Thyroid gland (tissue), 4 donors: ENCODE measurements at regions not wholly inside any gene's neighbourhood (a gene's known extent, or its start where the extent isn't known, plus 50 kb on each side); places are given as distances from the start of the nearest gene placed in this dataset.

Source experiments
- DNase-seq, 2 donors: peaks; one replicate each; pipeline ENCODE4 v3.0.0-alpha.2; 2019
- H3K27ac ChIP-seq, 3 donors: fragments of 200-600 bp; sonication (generic); 1 replicate in 2 of 3; 2 replicates in 1 of 3; pipeline ENCODE4 v1.5.1; 2016 to 2019; ENCODE audit warnings: mild to moderate bottlenecking in 1 of 3, moderate library complexity in 1 of 3
- H3K27me3 ChIP-seq: fragments of 200-600 bp; sonication (generic); one replicate; pipeline ENCODE4 v1.5.1; 2019
- H3K36me3 ChIP-seq, 2 donors: fragments of 200-600 bp; sonication (generic); one replicate each; pipeline ENCODE4 v1.5.1; 2016 to 2019
- H3K4me1 ChIP-seq, 2 donors: fragments of 200-600 bp; sonication (generic); one replicate each; pipeline ENCODE4 v1.5.1; 2017 to 2019
- H3K4me3 ChIP-seq, 3 donors: fragments of 200-600 bp; sonication (generic); replicated peaks in 1 of 3; 1 replicate in 2 of 3; 2 replicates in 1 of 3; pipeline ENCODE4 v1.5.1; 2016; ENCODE audit warnings: mild to moderate bottlenecking in 1 of 3
- H3K9me3 ChIP-seq: fragments of 200-600 bp; sonication (generic); one replicate; pipeline ENCODE4 v1.5.1; 2017
- CTCF ChIP-seq, 6 experiments: fragments of 200-600 bp in 3 of 6; fragments of 450-650 bp in 3 of 6; sonication (generic) in 3 of 6; IDR thresholded peaks; one replicate each; pipeline ENCODE4 v1.5.1; 2016 to 2019; ENCODE audit warnings: antibody characterized with exemption in 6 of 6, mild to moderate bottlenecking in 2 of 6, inconsistent platforms in 1 of 6, moderate library complexity in 1 of 6
- POLR2A ChIP-seq, 2 donors: fragments of 450-650 bp; IDR thresholded peaks; one replicate each; pipeline ENCODE4 v1.6.1; 2017; ENCODE audit warnings: antibody characterized with exemption in 2 of 2, mild to moderate bottlenecking in 2 of 2, moderate library complexity in 1 of 2
- WGBS, 2 donors: methylation state at CpG; one replicate each; pipeline ENCODE4 v1.1.5; 2017; 5-methylcytosine and 5-hydroxymethylcytosine counted together
- intact Hi-C: fragments of 100-400 bp; cut with DNase I; formaldehyde crosslinking; loops from one replicate; pipeline ENCODE4 v1.15.1; 2023

- TF ChIP-seq POLR2A (IDR thresholded peaks at IDR 0.05) (no peak), CTCF (IDR thresholded peaks at IDR 0.05) (no peak)
- intact Hi-C loops: no loop called here
- Histone ChIP-seq H3K4me1 (no peaks in the 10 kb centered on the region), H3K9me3 (no peaks in the 10 kb centered on the region), H3K36me3 (no peaks in the 10 kb centered on the region), H3K4me3 (no peak overlapping the region), H3K27me3 (no peaks in the 10 kb centered on the region), H3K27ac (no peak overlapping the region)
- no peak for DNase-seq
These were observed 237.2 kb downstream of the EMP1 start for GRCh38 chr12:13433768-13434167.

GRCh38 chr12:13431041-13431440 is 234.5 kb downstream of the EMP1 start:
- Histone ChIP-seq H3K36me3 (no peaks in the 10 kb centered on the region), H3K4me1 (no peaks in the 10 kb centered on the region), H3K27me3 (no peaks in the 10 kb centered on the region), H3K4me3 (no peak overlapping the region), H3K27ac (no peak overlapping the region), H3K9me3 (no peaks in the 10 kb centered on the region)
- WGBS, 2 donors: 90 to 95% methylated on average over 1 of the region's 1 CpG
- DNase-seq: no peak
- no peak for TF ChIP-seq POLR2A (IDR thresholded peaks at IDR 0.05)
- no peak for TF ChIP-seq CTCF (IDR thresholded peaks at IDR 0.05)
- intact Hi-C loops: no loop called here

DNA sequence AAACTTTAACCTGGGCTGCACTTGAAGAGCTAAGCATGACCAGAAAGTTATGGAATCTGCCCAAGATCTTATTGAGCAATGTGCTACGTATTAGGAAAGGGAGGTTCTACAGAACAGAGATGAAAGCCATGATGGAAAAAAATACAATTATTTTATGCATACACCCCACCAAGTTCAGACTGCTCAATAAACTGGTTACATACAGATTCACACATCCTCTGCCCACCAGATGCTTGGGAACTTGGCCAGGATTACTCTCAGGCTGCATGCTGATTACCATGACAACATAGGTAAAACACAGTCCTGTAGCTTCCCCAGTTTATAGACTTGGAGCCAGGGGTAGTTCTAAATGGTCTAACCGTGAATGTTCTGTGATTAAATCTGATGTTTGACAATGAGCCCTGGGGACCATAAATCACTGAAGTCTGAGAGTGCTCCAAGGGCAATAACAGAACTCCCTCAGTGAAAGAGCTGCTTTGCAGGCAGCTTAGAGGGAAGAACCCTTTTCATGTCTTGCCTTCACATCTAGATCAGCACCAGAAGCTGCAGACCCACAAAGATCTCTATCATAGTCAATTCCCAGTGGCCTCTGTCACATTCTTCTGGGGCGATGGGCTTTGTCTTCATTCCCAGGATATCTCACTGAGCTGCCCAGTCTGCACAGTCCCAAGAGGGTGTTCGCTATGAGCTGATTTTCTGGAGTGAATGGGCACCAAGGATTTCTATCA is 232.2 kb downstream of the EMP1 start:
- intact Hi-C loops: no loop called here
- H3K27ac ChIP-seq: no peak overlapping the region
- H3K27me3 ChIP-seq: no peaks in the 10 kb centered on the region
- H3K9me3 ChIP-seq: no peaks in the 10 kb centered on the region
- H3K36me3 ChIP-seq: no peaks in the 10 kb centered on the region
- 55 to 61% methylated on average over 4 of the region's 4 CpGs for WGBS, 2 donors
- H3K4me3 ChIP-seq: no peak overlapping the region
- no peak for DNase-seq
- H3K4me1 ChIP-seq: no peaks in the 10 kb centered on the region
- TF ChIP-seq CTCF (IDR thresholded peaks at IDR 0.05) (no peak), POLR2A (IDR thresholded peaks at IDR 0.05) (no peak)

DNA sequence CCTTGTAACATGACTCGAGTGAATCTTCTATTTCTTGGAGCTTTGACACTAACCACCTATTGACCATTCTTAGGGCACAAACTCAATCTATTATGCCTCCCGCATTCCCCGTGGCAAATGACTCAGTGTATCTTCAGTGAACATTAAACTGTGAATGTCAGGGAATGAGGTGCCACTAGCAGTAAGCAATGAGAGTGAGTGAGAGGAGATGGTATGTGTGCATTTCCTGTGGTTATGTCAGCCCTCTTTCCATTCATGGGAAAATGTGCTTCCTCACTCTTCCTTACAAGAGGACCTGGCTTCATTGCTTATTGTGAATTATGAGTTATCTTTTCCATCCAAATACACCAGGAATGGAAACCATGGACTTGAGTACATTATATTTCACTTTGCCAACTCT is 229.2 kb downstream of the EMP1 start:
- H3K4me1 ChIP-seq: no peaks in the 10 kb centered on the region
- 90 to 93% methylated on average over 3 of the region's 3 CpGs for WGBS, 2 donors
- no peak overlapping the region for H3K27ac ChIP-seq
- no peaks in the 10 kb centered on the region for H3K27me3 ChIP-seq
- no peak for DNase-seq
- no peaks in the 10 kb centered on the region for H3K36me3 ChIP-seq
- intact Hi-C loops: no loop called here
- no peak for TF ChIP-seq CTCF (IDR thresholded peaks at IDR 0.05)
- TF ChIP-seq POLR2A (IDR thresholded peaks at IDR 0.05): no peak
- H3K4me3 ChIP-seq: no peak overlapping the region
- H3K9me3 ChIP-seq: no peaks in the 10 kb centered on the region

GRCh38 chr12:13422291-13422690 is 225.8 kb downstream of the EMP1 start:
- DNase-seq: no peak
- Histone ChIP-seq H3K36me3 (no peaks in the 10 kb centered on the region), H3K27ac (no peak overlapping the region), H3K9me3 (no peaks in the 10 kb centered on the region), H3K27me3 (no peaks in the 10 kb centered on the region), H3K4me1 (no peaks in the 10 kb centered on the region), H3K4me3 (no peak overlapping the region)
- TF ChIP-seq CTCF (IDR thresholded peaks at IDR 0.05) (no peak), POLR2A (IDR thresholded peaks at IDR 0.05) (no peak)
- WGBS, 2 donors: 82 to 85% methylated on average over 2 of the region's 2 CpGs
- intact Hi-C loops: no loop called here
